Mesendoderm (in vitro differentiated cells): ENCODE measurements at regions not wholly inside any gene's neighbourhood (a gene's known extent, or its start where the extent isn't known, plus 50 kb on each side); places are given as distances from the start of the nearest gene placed in this dataset.

Source experiments
- DNase-seq: peaks from one replicate; pipeline ENCODE4 v3.0.0; 2013
- H2AK5ac ChIP-seq: 2 replicates; pipeline ENCODE4 v1.6.1; 2013; ENCODE audit warnings: low read length, inconsistent platforms
- H2BK120ac ChIP-seq: 2 replicates; pipeline ENCODE4 v1.6.1; 2013; ENCODE audit warnings: low read depth, mild to moderate bottlenecking, low read length, moderate library complexity, mixed read lengths
- H2BK15ac ChIP-seq: replicated peaks from 2 replicates; pipeline ENCODE4 v1.6.1; 2013; ENCODE audit warnings: low read depth, mild to moderate bottlenecking, moderate library complexity
- H2BK5ac ChIP-seq: 2 replicates; pipeline ENCODE4 v1.6.1; 2013; ENCODE audit warnings: low read length, inconsistent platforms
- H3K18ac ChIP-seq: 2 replicates; pipeline ENCODE4 v1.6.1; 2013; ENCODE audit warnings: mild to moderate bottlenecking, low read length, mixed read lengths
- H3K23ac ChIP-seq: one replicate; pipeline ENCODE4 v1.6.1; 2013; ENCODE audit warnings: low read length
- H3K27ac ChIP-seq: 2 replicates; pipeline ENCODE4 v1.5.1; 2013; ENCODE audit warnings: low read depth, mild to moderate bottlenecking, inconsistent platforms, low read length, moderate library complexity
- H3K27me3 ChIP-seq: 2 replicates; pipeline ENCODE4 v1.6.1; 2013; ENCODE audit warnings: low read length, control low read depth, mild to moderate bottlenecking, inconsistent platforms; ENCODE audit not compliant: insufficient read depth, poor library complexity
- H3K36me3 ChIP-seq: 2 replicates; pipeline ENCODE4 v1.6.1; 2013; ENCODE audit warnings: low read length, inconsistent platforms; ENCODE audit not compliant: control insufficient read depth, insufficient read depth
- H3K4ac ChIP-seq: one replicate; pipeline ENCODE4 v1.6.1; 2013; ENCODE audit warnings: low read depth, mild to moderate bottlenecking, low read length, moderate library complexity
- H3K4me1 ChIP-seq: 2 replicates; pipeline ENCODE4 v1.6.1; 2013; ENCODE audit warnings: low read depth, low read length, inconsistent platforms; ENCODE audit not compliant: control insufficient read depth
- H3K4me2 ChIP-seq: 2 replicates; pipeline ENCODE4 v1.6.1; 2013; ENCODE audit warnings: low read length
- H3K4me3 ChIP-seq: 2 replicates; pipeline ENCODE4 v1.5.1; 2013; ENCODE audit warnings: mild to moderate bottlenecking, low read length
- H3K56ac ChIP-seq: one replicate; pipeline ENCODE4 v1.6.1; 2013; ENCODE audit warnings: low read length
- H3K79me1 ChIP-seq: 2 replicates; pipeline ENCODE4 v1.6.1; 2013; ENCODE audit warnings: low read length, inconsistent platforms
- H3K79me2 ChIP-seq: 2 replicates; pipeline ENCODE4 v1.6.1; 2013; ENCODE audit warnings: mild to moderate bottlenecking, low read length; ENCODE audit not compliant: control insufficient read depth, insufficient read depth
- H3K9ac ChIP-seq: 2 replicates; pipeline ENCODE4 v1.6.1; 2013; ENCODE audit warnings: low read length, inconsistent platforms
- H4K5ac ChIP-seq: one replicate; pipeline ENCODE4 v1.6.1; 2013; ENCODE audit warnings: low read length
- H4K8ac ChIP-seq: one replicate; pipeline ENCODE4 v1.6.1; 2013; ENCODE audit warnings: low read depth, mild to moderate bottlenecking, control low read depth, low read length, moderate library complexity
- WGBS: extraction: QIAGEN DNeasy Blood & Tissue Kit; methylation state at CpG from one replicate; pipeline ENCODE4 v1.1.7; 2013; ENCODE audit warnings: low lambda C conversion rate, missing lambda C conversion rate; ENCODE audit not compliant: insufficient coverage; ENCODE audit errors: extremely low coverage; 5-methylcytosine and 5-hydroxymethylcytosine counted together

DNA sequence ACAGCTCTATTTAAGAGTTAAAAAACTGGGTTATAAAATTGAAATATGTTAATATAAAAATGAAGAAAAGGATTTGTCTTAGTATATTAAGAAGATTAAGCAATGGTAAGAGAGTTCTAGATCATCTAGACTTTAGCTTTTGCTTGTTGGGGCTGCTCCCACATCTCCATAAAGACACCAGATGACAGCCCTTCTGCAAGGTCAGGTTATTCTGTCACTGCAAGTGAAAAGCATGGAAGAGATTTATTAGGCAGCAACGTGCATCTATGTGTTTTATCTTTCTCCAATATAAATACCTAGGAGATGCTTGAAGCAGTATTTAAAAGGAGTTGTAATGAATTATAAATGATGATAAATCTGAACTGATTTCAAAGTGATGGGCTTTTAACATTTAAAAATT is 1560.4 kb downstream of the AMY1C start:
- H2BK5ac ChIP-seq: no peak overlapping the region
- H3K27ac ChIP-seq: no peak overlapping the region
- no peak overlapping the region for H3K4me2 ChIP-seq
- no peak overlapping the region for H2BK15ac ChIP-seq
- no peaks in the 10 kb centered on the region for H3K27me3 ChIP-seq
- no peaks in the 10 kb centered on the region for H3K79me1 ChIP-seq
- no peaks in the 10 kb centered on the region for H3K79me2 ChIP-seq
- no peaks in the 10 kb centered on the region for H3K36me3 ChIP-seq
- H3K9ac ChIP-seq: no peak overlapping the region
- no peak overlapping the region for H2BK120ac ChIP-seq
- no peak overlapping the region for H3K23ac ChIP-seq
- DNase-seq: no peak
- H2AK5ac ChIP-seq: no peak overlapping the region
- no peak overlapping the region for H3K4ac ChIP-seq
- no peak overlapping the region for H3K4me3 ChIP-seq
- no peak overlapping the region for H3K18ac ChIP-seq
- no peak overlapping the region for H4K8ac ChIP-seq
- H3K4me1 ChIP-seq: no peaks in the 10 kb centered on the region
- no CpG with 5 or more reads among the region's 1 CpG for WGBS
- no peak overlapping the region for H4K5ac ChIP-seq
- no peak overlapping the region for H3K56ac ChIP-seq

DNA sequence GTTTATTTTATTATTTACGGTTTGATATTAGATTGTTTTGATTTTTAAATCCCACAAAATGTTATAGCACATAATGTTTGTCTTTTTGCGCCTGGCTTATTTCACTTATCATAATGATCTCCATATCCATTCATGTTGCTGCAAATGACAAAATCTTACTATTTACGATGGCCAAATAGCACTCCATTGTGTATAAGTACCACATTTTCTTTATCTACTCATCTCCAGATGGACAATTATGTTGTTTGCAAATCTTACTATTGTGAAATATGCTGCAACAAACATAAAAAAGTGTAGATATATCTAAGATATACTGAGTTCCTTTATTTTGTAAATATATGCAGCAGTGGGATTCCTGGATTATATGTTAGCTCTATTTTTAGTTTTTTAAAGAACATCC is 1568.3 kb downstream of the AMY1C start:
- Histone ChIP-seq H3K36me3 (no peaks in the 10 kb centered on the region), H2BK5ac (no peak overlapping the region), H3K4me3 (no peak overlapping the region), H3K18ac (no peak overlapping the region), H4K5ac (no peak overlapping the region), H3K27ac (no peak overlapping the region), H3K4me2 (no peak overlapping the region), H3K4ac (no peak overlapping the region), H3K56ac (no peak overlapping the region), H3K79me1 (no peaks in the 10 kb centered on the region), H3K27me3 (no peaks in the 10 kb centered on the region), H2BK15ac (no peak overlapping the region), H2AK5ac (no peak overlapping the region), H3K4me1 (no peaks in the 10 kb centered on the region), H3K79me2 (no peaks in the 10 kb centered on the region), H2BK120ac (no peak overlapping the region), H3K23ac (no peak overlapping the region), H4K8ac (no peak overlapping the region), H3K9ac (no peak overlapping the region)
- DNase-seq: no peak
- no CpG with 5 or more reads among the region's 3 CpGs for WGBS

GRCh38 chr1:105326886-105327285 is 1577.2 kb downstream of the AMY1C start:
- H3K4me1 ChIP-seq: no peaks in the 10 kb centered on the region
- no peaks in the 10 kb centered on the region for H3K79me1 ChIP-seq
- no peaks in the 10 kb centered on the region for H3K79me2 ChIP-seq
- H3K36me3 ChIP-seq: no peaks in the 10 kb centered on the region
- H3K23ac ChIP-seq: no peak overlapping the region
- no peak overlapping the region for H2AK5ac ChIP-seq
- H3K27ac ChIP-seq: no peak overlapping the region
- no peak overlapping the region for H3K9ac ChIP-seq
- H3K4me2 ChIP-seq: no peak overlapping the region
- no peak overlapping the region for H4K5ac ChIP-seq
- no peak overlapping the region for H3K4ac ChIP-seq
- no peak overlapping the region for H3K4me3 ChIP-seq
- H3K56ac ChIP-seq: no peak overlapping the region
- WGBS: no CpG with 5 or more reads among the region's 1 CpG
- H2BK15ac ChIP-seq: no peak overlapping the region
- no peak for DNase-seq
- H4K8ac ChIP-seq: no peak overlapping the region
- H3K18ac ChIP-seq: no peak overlapping the region
- H2BK5ac ChIP-seq: no peak overlapping the region
- H3K27me3 ChIP-seq: no peaks in the 10 kb centered on the region
- H2BK120ac ChIP-seq: no peak overlapping the region

GRCh38 chr1:105337420-105337819 is 1587.7 kb downstream of the AMY1C start:
- Histone ChIP-seq H3K36me3 (no peaks in the 10 kb centered on the region), H3K27me3 (no peaks in the 10 kb centered on the region), H4K5ac (no peak overlapping the region), H2BK15ac (no peak overlapping the region), H3K4me2 (no peak overlapping the region), H3K4ac (no peak overlapping the region), H3K79me1 (no peaks in the 10 kb centered on the region), H3K27ac (no peak overlapping the region), H3K4me3 (no peak overlapping the region), H3K9ac (no peak overlapping the region), H2BK120ac (no peak overlapping the region), H3K79me2 (no peaks in the 10 kb centered on the region), H2BK5ac (no peak overlapping the region), H2AK5ac (no peak overlapping the region), H3K56ac (no peak overlapping the region), H3K18ac (no peak overlapping the region), H3K23ac (no peak overlapping the region), H3K4me1 (no peaks in the 10 kb centered on the region), H4K8ac (no peak overlapping the region)
- DNase-seq: no peak

DNA sequence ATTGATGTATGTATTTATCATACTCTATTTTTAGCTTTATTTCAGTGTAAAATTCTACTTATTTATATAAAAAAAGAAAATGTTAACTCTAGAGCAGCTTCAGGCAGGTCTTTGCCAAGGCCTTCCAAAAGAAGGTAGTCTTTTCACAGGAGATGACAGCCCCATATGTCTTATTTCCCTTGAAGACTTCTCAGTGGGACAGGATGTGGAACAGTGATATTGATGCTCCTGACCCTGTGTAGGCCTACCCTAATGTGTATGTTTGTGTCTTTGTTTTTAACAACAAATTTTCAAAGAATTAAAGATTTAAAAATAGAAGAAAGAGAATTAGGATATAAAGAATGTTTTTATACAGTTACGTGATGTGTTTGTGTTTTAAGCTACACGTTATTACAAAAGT is 1593.6 kb downstream of the AMY1C start:
- H3K18ac ChIP-seq: no peak overlapping the region
- no peak overlapping the region for H2BK5ac ChIP-seq
- H4K8ac ChIP-seq: no peak overlapping the region
- H3K27ac ChIP-seq: no peak overlapping the region
- H3K27me3 ChIP-seq: no peaks in the 10 kb centered on the region
- H2AK5ac ChIP-seq: no peak overlapping the region
- DNase-seq: no peak
- H2BK15ac ChIP-seq: no peak overlapping the region
- no peak overlapping the region for H3K23ac ChIP-seq
- H3K4ac ChIP-seq: no peak overlapping the region
- no peak overlapping the region for H3K4me2 ChIP-seq
- whole genome bisulfite sequencing: 100% methylated on average over 2 of the region's 2 CpGs
- H4K5ac ChIP-seq: no peak overlapping the region
- H3K9ac ChIP-seq: no peak overlapping the region
- H3K79me2 ChIP-seq: no peaks in the 10 kb centered on the region
- H3K56ac ChIP-seq: no peak overlapping the region
- no peaks in the 10 kb centered on the region for H3K79me1 ChIP-seq
- no peaks in the 10 kb centered on the region for H3K36me3 ChIP-seq
- H2BK120ac ChIP-seq: no peak overlapping the region
- no peak overlapping the region for H3K4me3 ChIP-seq
- H3K4me1 ChIP-seq: no peaks in the 10 kb centered on the region

DNA sequence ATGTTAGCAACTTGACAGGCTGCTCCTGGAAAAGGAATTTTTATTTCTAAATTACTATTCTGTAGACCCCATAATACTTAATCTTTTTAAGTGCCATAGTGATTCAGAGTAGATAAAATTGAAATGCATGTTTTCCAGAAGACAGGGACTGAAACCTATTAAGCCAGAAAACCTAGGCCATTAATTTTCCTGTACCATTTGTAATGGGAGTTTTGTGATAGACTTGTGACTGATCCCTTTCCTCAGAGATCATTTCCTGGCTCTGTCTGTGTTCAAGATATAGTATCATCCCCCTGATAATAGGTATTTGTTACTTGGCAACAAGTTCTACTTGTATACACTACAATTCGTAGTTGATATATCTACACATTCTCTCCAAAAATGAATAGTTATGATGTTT is 1609.8 kb downstream of the AMY1C start:
- Histone ChIP-seq H3K79me1 (no peaks in the 10 kb centered on the region), H3K27ac (no peak overlapping the region), H3K36me3 (no peaks in the 10 kb centered on the region), H4K8ac (no peak overlapping the region), H3K4me1 (no peaks in the 10 kb centered on the region), H3K9ac (no peak overlapping the region), H3K27me3 (no peaks in the 10 kb centered on the region), H3K18ac (no peak overlapping the region), H2BK120ac (no peak overlapping the region), H3K4me2 (no peak overlapping the region), H4K5ac (no peak overlapping the region), H2AK5ac (no peak overlapping the region), H2BK5ac (no peak overlapping the region), H3K23ac (no peak overlapping the region), H3K4ac (no peak overlapping the region), H3K56ac (no peak overlapping the region), H2BK15ac (no peak overlapping the region), H3K79me2 (no peaks in the 10 kb centered on the region), H3K4me3 (no peak overlapping the region)
- no CpG with 5 or more reads among the region's 1 CpG for WGBS
- peak; percentile 34 for DNase-seq
